NOMO-1 (cell line): ENCODE measurements at regions not wholly inside any gene's neighbourhood (a gene's known extent, or its start where the extent isn't known, plus 50 kb on each side); places are given as distances from the start of the nearest gene placed in this dataset.
"Not testable (repeated sequence)": the region's sequence is repeated elsewhere in the genome, so short reads cannot be mapped to it uniquely, and the experiment has no call there.

ENCODE experiments used
- DNase-seq, 2 experiments: peaks; one replicate each; lab custom pipeline; 2025; ENCODE audit not compliant: unreplicated experiment in 2 of 2; lab: John Stamatoyannopoulos, UW

GRCh38 chr11:116324077-116324476 is 448.7 kb downstream of the BUD13 start:
- not testable (repeated sequence) for DNase-seq

GRCh38 chr11:116317212-116317611 is 455.6 kb downstream of the BUD13 start:
- DNase-seq, result no peak

- peak in 1 of 2 experiments; percentile 35 for DNase-seq
These were observed 458.8 kb downstream of the BUD13 start for GRCh38 chr11:116314006-116314405.

GRCh38 chr11:116312570-116313391 is 460.0 kb downstream of the BUD13 start:
- DNase-seq, result no peak

- no peak for DNase-seq
These were observed 461.6 kb downstream of the BUD13 start for GRCh38 chr11:116311206-116311605.

- no peak for DNase-seq
These were observed 462.1 kb downstream of the BUD13 start for GRCh38 chr11:116310698-116311097.

GRCh38 chr11:116310226-116310625 is 462.6 kb downstream of the BUD13 start:
- DNase-seq, result no peak

GRCh38 chr11:116309446-116309845 is 463.3 kb downstream of the BUD13 start:
- no peak for DNase-seq

- no peak for DNase-seq
These were observed 470.0 kb downstream of the BUD13 start for GRCh38 chr11:116302756-116303155.

- no peak for DNase-seq
These were observed 471.6 kb downstream of the BUD13 start for GRCh38 chr11:116301141-116301540.

GRCh38 chr11:116300232-116300631 is 472.6 kb downstream of the BUD13 start:
- no peak for DNase-seq

GRCh38 chr11:116294630-116295029 is 478.2 kb downstream of the BUD13 start:
- no peak for DNase-seq

GRCh38 chr11:116287866-116288265 is 484.9 kb downstream of the BUD13 start:
- DNase-seq, result no peak

GRCh38 chr11:116285026-116285425 is 487.8 kb downstream of the BUD13 start:
- no peak for DNase-seq

GRCh38 chr11:116283300-116283699 is 489.5 kb downstream of the BUD13 start:
- DNase-seq, result no peak

- DNase-seq, result no peak
These were observed 490.3 kb downstream of the BUD13 start for GRCh38 chr11:116282481-116282880.

GRCh38 chr11:116281173-116282160 is 491.3 kb downstream of the BUD13 start:
- DNase-seq, result no peak

GRCh38 chr11:116279511-116279910 is 493.3 kb downstream of the BUD13 start:
- DNase-seq, result no peak

GRCh38 chr11:116278076-116278475 is 494.7 kb downstream of the BUD13 start:
- DNase-seq, result no peak

- DNase-seq, result peak; percentile 55 to 76
These were observed 496.4 kb downstream of the BUD13 start for GRCh38 chr11:116276051-116277044.
